Breast epithelium (tissue), 3 donors: ENCODE measurements at regions not wholly inside any gene's neighbourhood (a gene's known extent, or its start where the extent isn't known, plus 50 kb on each side); places are given as distances from the start of the nearest gene placed in this dataset.

Source experiments
- POLR2A ChIP-seq: fragments of 450-650 bp; IDR thresholded peaks from one replicate; pipeline ENCODE4 v1.6.1; 2016; ENCODE audit warnings: antibody characterized with exemption, mild to moderate bottlenecking, moderate library complexity
- POLR2AphosphoS5 ChIP-seq, 3 donors: sonication (generic); formaldehyde crosslinking; IDR thresholded peaks; one replicate each; pipeline ENCODE4 v1.6.1; 2017; ENCODE audit warnings: antibody characterized with exemption in 3 of 3

GRCh38 chr13:78499802-78500201 is 103.5 kb downstream of the POU4F1 start:
- TF ChIP-seq POLR2A, result no peak
- no peak for TF ChIP-seq POLR2AphosphoS5 (IDR thresholded peaks at IDR 0.05)
